ENCODE measurements at regions not wholly inside any gene's neighbourhood (a gene's known extent, or its start where the extent isn't known, plus 50 kb on each side); places are given as distances from the start of the nearest gene placed in this dataset.

GRCh38 chr6:115712291-115712961 is 348.3 kb downstream of the FRK start:
- TF ChIP-seq NFYB (CRISPR knock-in tag; conservative IDR thresholded peaks at IDR 0.05; ENCODE audit: low read depth) (no peak), CTCF (IDR thresholded peaks at IDR 0.05) (no peak), ZNF317 (CRISPR knock-in tag; IDR thresholded peaks at IDR 0.05; ENCODE audit: borderline replicate concordance, low read depth) (no peak), ATF2 (CRISPR knock-in tag; IDR thresholded peaks at IDR 0.05; ENCODE audit: borderline replicate concordance, low read depth) (no peak), ZNF232 (CRISPR knock-in tag; IDR thresholded peaks at IDR 0.05) (no peak), FOXP4 (CRISPR knock-in tag; IDR thresholded peaks at IDR 0.05) (no peak), MAX (CRISPR knock-in tag; IDR thresholded peaks at IDR 0.05) (no peak), ERG (CRISPR knock-in tag; IDR thresholded peaks at IDR 0.05) (no peak), NR2C2 (CRISPR knock-in tag; IDR thresholded peaks at IDR 0.05) (no peak), NFE2L1 (CRISPR knock-in tag; IDR thresholded peaks at IDR 0.05) (no peak)
